HTR-8/SVneo (cell line): ENCODE measurements at regions not wholly inside any gene's neighbourhood (a gene's known extent, or its start where the extent isn't known, plus 50 kb on each side); places are given as distances from the start of the nearest gene placed in this dataset.
"Not testable (repeated sequence)": the region's sequence is repeated elsewhere in the genome, so short reads cannot be mapped to it uniquely, and the experiment has no call there.

Source experiments
- DNase-seq: peaks from one replicate; pipeline ENCODE4 v3.0.0; 2011; ENCODE audit warnings: low spot score, mixed read lengths; ENCODE audit not compliant: insufficient read length
- FAIRE-seq: peaks from 2 replicates; lab custom pipeline; 2011; peaks lifted over from hg19 to GRCh38; lab: Jason Lieb, UNC

GRCh38 chr12:114506651-114507050 lies 100.7 kb upstream of the TBX5 start:
- DNase-seq, result no peak
- FAIRE-seq, result no peak

- no peak for FAIRE-seq
- no peak for DNase-seq
These were observed 98.4 kb upstream of the TBX5 start for GRCh38 chr12:114504311-114504710.

- DNase-seq (no peak), FAIRE-seq (no peak)
These were observed 95.5 kb upstream of the TBX5 start for GRCh38 chr12:114501474-114501807.

- DNase-seq (no peak), FAIRE-seq (no peak)
These were observed 95.0 kb upstream of the TBX5 start for GRCh38 chr12:114500775-114501473.

- FAIRE-seq, result no peak
These were observed 94.2 kb upstream of the TBX5 start for GRCh38 chr12:114500131-114500530.

GRCh38 chr12:114499338-114499737 lies 93.4 kb upstream of the TBX5 start:
- no peak for DNase-seq
- FAIRE-seq, result no peak

More at GRCh38 chr12:114500131-114500530, 94.2 kb upstream of the TBX5 start:
- DNase-seq, result no peak

GRCh38 chr12:114491916-114492315 lies 86.0 kb upstream of the TBX5 start:
- FAIRE-seq (no peak), DNase-seq (no peak)

- not testable (repeated sequence) for DNase-seq, FAIRE-seq
These were observed 79.0 kb upstream of the TBX5 start for GRCh38 chr12:114484822-114485459.

GRCh38 chr12:114483996-114484395 lies 78.1 kb upstream of the TBX5 start:
- DNase-seq, result no peak
- FAIRE-seq, result no peak

GRCh38 chr12:114481200-114481535 lies 75.2 kb upstream of the TBX5 start:
- FAIRE-seq, result no peak
- DNase-seq, result no peak

- DNase-seq (no peak), FAIRE-seq (no peak)
These were observed 74.6 kb upstream of the TBX5 start for GRCh38 chr12:114480337-114481199.

- FAIRE-seq (no peak), DNase-seq (no peak)
These were observed 73.9 kb upstream of the TBX5 start for GRCh38 chr12:114479831-114480230.

GRCh38 chr12:114478865-114479264 lies 72.9 kb upstream of the TBX5 start:
- no peak for DNase-seq
- no peak for FAIRE-seq

GRCh38 chr12:114477989-114478395 lies 72.0 kb upstream of the TBX5 start:
- FAIRE-seq, result no peak
- DNase-seq, result no peak

GRCh38 chr12:114476159-114476558 lies 70.2 kb upstream of the TBX5 start:
- FAIRE-seq (no peak), DNase-seq (no peak)

- DNase-seq, result no peak
- no peak for FAIRE-seq
These were observed 67.8 kb upstream of the TBX5 start for GRCh38 chr12:114473717-114474116.

- DNase-seq (no peak), FAIRE-seq (no peak)
These were observed 67.1 kb upstream of the TBX5 start for GRCh38 chr12:114473018-114473417.

GRCh38 chr12:114457620-114458019 lies 51.7 kb upstream of the TBX5 start:
- DNase-seq (no peak), FAIRE-seq (no peak)
